ENCODE measurements at regions not wholly inside any gene's neighbourhood (a gene's known extent, or its start where the extent isn't known, plus 50 kb on each side); places are given as distances from the start of the nearest gene placed in this dataset.
A peak's percentile ranks its signal among the peaks of the same experiment; 100 is the strongest.

DNA sequence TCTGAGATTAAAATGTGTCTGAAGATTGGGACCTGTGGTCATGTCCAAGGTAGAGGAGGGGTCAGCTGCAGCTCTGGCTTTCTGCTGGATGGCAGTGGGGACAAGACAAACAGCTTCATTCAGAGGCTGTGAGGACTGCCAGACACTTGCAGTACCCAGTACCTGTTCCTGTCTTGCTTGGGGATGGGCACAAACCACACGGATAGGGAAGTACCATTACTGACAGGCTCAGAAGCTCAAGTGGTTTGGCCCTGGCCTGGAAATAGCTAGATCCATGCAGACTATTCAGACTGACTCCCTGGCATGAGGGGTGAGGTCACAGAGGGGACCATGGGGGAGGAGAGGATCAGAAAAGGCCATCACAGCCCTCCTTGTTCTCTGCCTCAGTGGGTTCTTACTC, 56.0 kb upstream of the COMTD1 start:
- Histone ChIP-seq H3K4me1 (ENCODE audit: control extremely low read depth in 1 of 4, control insufficient read depth in 4 of 4, insufficient read depth in 4 of 4, low read length in 3 of 4) (peaks cover 15 to 30% (median 18%) of the 10 kb centered on the region in 4 experiments), H3K27ac (ENCODE audit: insufficient read depth in 1 of 2, low read depth in 1 of 2, low read length in 2 of 2, poor library complexity in 1 of 2, severe bottlenecking in 2 of 2) (no peak overlapping the region), H3K27me3 (replicated peaks in 2 of 5; ENCODE audit: control insufficient read depth in 4 of 5, insufficient read depth in 5 of 5, low read length in 4 of 5) (peaks cover 0 to 4% (median 0%) of the 10 kb centered on the region in 5 experiments), H3K4me3 (ENCODE audit: control insufficient read depth in 1 of 7, extremely low read depth in 1 of 7, insufficient read depth in 4 of 7, low read depth in 2 of 7, low read length in 6 of 7) (no peak overlapping the region), H3K9me3 (ENCODE audit: control extremely low read depth in 1 of 5, control insufficient read depth in 4 of 5, insufficient read depth in 2 of 5, low read depth in 1 of 5, low read length in 4 of 5) (peaks cover 0 to 6% (median 0%) of the 10 kb centered on the region in 5 experiments), H3K36me3 (ENCODE audit: control insufficient read depth in 4 of 4, insufficient read depth in 4 of 4, low read length in 3 of 4) (no peaks in the 10 kb centered on the region)
- POLR2A ChIA-PET: no interaction called here
- peak; percentile 14 to 78 (median 66) for DNase-seq
- WGBS (ENCODE audit: insufficient coverage): 0% methylated on average over 1 of the region's 1 CpG
- CTCF ChIA-PET: interaction anchor here (0.9 kb wide), 1 partner anchor 58 kb away, joined by 3 read pairs; no protein-coding TSS in a partner anchor

DNA sequence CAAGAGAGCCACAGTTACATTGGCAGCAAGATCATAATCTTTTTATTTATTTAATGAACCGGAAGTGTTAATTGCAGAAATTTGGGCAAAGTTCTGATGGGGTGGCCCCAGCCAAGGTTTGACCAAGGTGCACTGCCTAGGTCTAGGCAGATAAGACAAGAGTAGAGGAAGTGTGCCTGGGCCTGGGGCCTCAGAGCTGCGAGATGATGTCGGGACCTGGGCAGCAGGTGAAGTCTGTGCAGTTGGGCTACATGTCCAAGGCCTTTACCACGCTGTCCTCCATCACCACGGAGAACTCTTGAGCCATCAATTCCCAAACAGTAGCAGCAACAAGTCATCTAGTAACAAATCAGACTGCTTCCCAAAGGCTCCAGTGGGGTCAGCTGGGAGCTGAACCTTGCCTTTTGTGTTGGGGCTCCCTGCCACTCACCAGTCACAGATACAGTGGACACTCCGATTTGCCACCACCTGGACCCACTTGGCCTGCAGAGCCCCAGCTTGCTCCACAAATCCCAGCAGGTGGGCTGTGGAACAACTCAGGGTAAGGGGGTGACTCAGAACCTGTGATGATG, 52.5 kb upstream of the COMTD1 start:
- H3K36me3 ChIP-seq (ENCODE audit: control insufficient read depth in 4 of 4, insufficient read depth in 4 of 4, low read length in 3 of 4): no peaks in the 10 kb centered on the region
- H3K9me3 ChIP-seq (ENCODE audit: control extremely low read depth in 1 of 5, control insufficient read depth in 4 of 5, insufficient read depth in 2 of 5, low read depth in 1 of 5, low read length in 4 of 5): peaks cover 0 to 6% (median 0%) of the 10 kb centered on the region in 5 experiments
- H3K27me3 ChIP-seq (replicated peaks in 2 of 5; ENCODE audit: control insufficient read depth in 4 of 5, insufficient read depth in 5 of 5, low read length in 4 of 5): peaks cover 0 to 4% (median 0%) of the 10 kb centered on the region in 5 experiments
- no peak overlapping the region for H3K27ac ChIP-seq (ENCODE audit: insufficient read depth in 1 of 2, low read depth in 1 of 2, low read length in 2 of 2, poor library complexity in 1 of 2, severe bottlenecking in 2 of 2)
- no peak overlapping the region for H3K4me3 ChIP-seq (ENCODE audit: control insufficient read depth in 1 of 7, extremely low read depth in 1 of 7, insufficient read depth in 4 of 7, low read depth in 2 of 7, low read length in 6 of 7)
- CTCF ChIA-PET: no interaction called here
- DNase-seq: no peak
- H3K4me1 ChIP-seq (ENCODE audit: control extremely low read depth in 1 of 4, control insufficient read depth in 4 of 4, insufficient read depth in 4 of 4, low read length in 3 of 4): peaks cover 0 to 12% (median 2%) of the 10 kb centered on the region in 4 experiments
- WGBS (ENCODE audit: insufficient coverage): 100% methylated on average over 5 of the region's 6 CpGs
- POLR2A ChIA-PET: no interaction called here

DNA sequence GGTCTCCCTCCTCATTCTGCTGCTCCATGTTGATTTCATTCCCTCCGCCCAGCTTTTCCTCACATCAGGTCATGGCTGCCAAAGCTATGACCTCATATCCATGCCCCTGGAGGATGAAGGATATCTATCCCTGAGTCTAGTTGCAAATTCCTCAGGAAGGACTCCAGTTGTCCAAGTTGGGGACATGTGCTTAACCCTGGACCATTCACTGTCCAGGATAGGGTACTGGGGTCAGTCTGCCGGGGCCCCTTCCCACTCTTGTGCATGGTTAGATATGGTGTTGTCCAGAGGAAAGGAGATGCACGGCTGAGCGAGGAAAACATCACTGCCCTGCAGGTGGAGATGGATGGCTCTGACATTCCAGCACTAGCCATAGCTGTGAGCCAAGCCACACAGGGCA, 51.9 kb upstream of the COMTD1 start:
- Histone ChIP-seq H3K4me1 (ENCODE audit: control extremely low read depth in 1 of 4, control insufficient read depth in 4 of 4, insufficient read depth in 4 of 4, low read length in 3 of 4) (peaks cover 0 to 13% (median 2%) of the 10 kb centered on the region in 4 experiments), H3K27me3 (replicated peaks in 2 of 5; ENCODE audit: control insufficient read depth in 4 of 5, insufficient read depth in 5 of 5, low read length in 4 of 5) (peaks cover 0 to 4% (median 0%) of the 10 kb centered on the region in 5 experiments), H3K4me3 (ENCODE audit: control insufficient read depth in 1 of 7, extremely low read depth in 1 of 7, insufficient read depth in 4 of 7, low read depth in 2 of 7, low read length in 6 of 7) (no peak overlapping the region), H3K9me3 (ENCODE audit: control extremely low read depth in 1 of 5, control insufficient read depth in 4 of 5, insufficient read depth in 2 of 5, low read depth in 1 of 5, low read length in 4 of 5) (peaks cover 0 to 6% (median 0%) of the 10 kb centered on the region in 5 experiments), H3K36me3 (ENCODE audit: control insufficient read depth in 4 of 4, insufficient read depth in 4 of 4, low read length in 3 of 4) (no peaks in the 10 kb centered on the region), H3K27ac (ENCODE audit: insufficient read depth in 1 of 2, low read depth in 1 of 2, low read length in 2 of 2, poor library complexity in 1 of 2, severe bottlenecking in 2 of 2) (no peak overlapping the region)
- ChIA-PET CTCF (no interaction called here), POLR2A (no interaction called here)
- DNase-seq: no peak
- 100% methylated on average over 4 of the region's 4 CpGs for WGBS (ENCODE audit: insufficient coverage)

DNA sequence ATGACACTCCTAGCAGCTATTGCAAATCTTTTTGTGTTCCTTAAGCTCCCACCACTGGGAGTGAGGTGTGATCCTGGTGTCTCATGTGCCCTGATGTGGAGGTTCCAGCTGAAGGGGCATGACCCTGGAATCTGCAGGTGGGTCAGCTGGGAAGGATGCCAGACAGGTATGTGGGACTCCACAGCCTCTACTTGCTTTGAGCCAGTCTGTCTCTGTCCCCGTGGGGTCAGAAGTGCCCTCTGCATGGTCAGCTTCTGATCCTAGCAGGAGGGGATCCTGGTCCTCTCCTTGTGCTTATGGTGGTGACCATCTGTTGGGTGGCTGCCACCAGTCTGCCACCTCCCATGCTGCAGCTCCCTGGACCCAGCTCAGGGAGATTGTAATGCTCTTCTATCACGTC, 51.1 kb upstream of the COMTD1 start:
- Histone ChIP-seq H3K9me3 (ENCODE audit: control extremely low read depth in 1 of 5, control insufficient read depth in 4 of 5, insufficient read depth in 2 of 5, low read depth in 1 of 5, low read length in 4 of 5) (peaks cover 0 to 6% (median 0%) of the 10 kb centered on the region in 5 experiments), H3K27ac (ENCODE audit: insufficient read depth in 1 of 2, low read depth in 1 of 2, low read length in 2 of 2, poor library complexity in 1 of 2, severe bottlenecking in 2 of 2) (no peak overlapping the region), H3K4me3 (ENCODE audit: control insufficient read depth in 1 of 7, extremely low read depth in 1 of 7, insufficient read depth in 4 of 7, low read depth in 2 of 7, low read length in 6 of 7) (no peak overlapping the region), H3K4me1 (ENCODE audit: control extremely low read depth in 1 of 4, control insufficient read depth in 4 of 4, insufficient read depth in 4 of 4, low read length in 3 of 4) (peaks cover 0 to 12% (median 2%) of the 10 kb centered on the region in 4 experiments), H3K36me3 (ENCODE audit: control insufficient read depth in 4 of 4, insufficient read depth in 4 of 4, low read length in 3 of 4) (no peaks in the 10 kb centered on the region), H3K27me3 (replicated peaks in 2 of 5; ENCODE audit: control insufficient read depth in 4 of 5, insufficient read depth in 5 of 5, low read length in 4 of 5) (peaks cover 0 to 7% (median 0%) of the 10 kb centered on the region in 5 experiments)
- POLR2A ChIA-PET: no interaction called here
- CTCF ChIA-PET: interaction anchor here (1.1 kb wide), 1 partner anchor 108 kb away, joined by 3 read pairs; no protein-coding TSS in a partner anchor
- DNase-seq: no peak
- 100% methylated on average over 2 of the region's 2 CpGs for WGBS (ENCODE audit: insufficient coverage)
